Urothelium cell line (cell line): ENCODE measurements at regions not wholly inside any gene's neighbourhood (a gene's known extent, or its start where the extent isn't known, plus 50 kb on each side); places are given as distances from the start of the nearest gene placed in this dataset.

ENCODE experiments used
- DNase-seq: peaks from one replicate; pipeline ENCODE4 v3.0.0; 2011; ENCODE audit warnings: low spot score, mixed read lengths
- FAIRE-seq: peaks from 2 replicates; lab custom pipeline; 2011; peaks lifted over from hg19 to GRCh38; lab: Jason Lieb, UNC

DNA sequence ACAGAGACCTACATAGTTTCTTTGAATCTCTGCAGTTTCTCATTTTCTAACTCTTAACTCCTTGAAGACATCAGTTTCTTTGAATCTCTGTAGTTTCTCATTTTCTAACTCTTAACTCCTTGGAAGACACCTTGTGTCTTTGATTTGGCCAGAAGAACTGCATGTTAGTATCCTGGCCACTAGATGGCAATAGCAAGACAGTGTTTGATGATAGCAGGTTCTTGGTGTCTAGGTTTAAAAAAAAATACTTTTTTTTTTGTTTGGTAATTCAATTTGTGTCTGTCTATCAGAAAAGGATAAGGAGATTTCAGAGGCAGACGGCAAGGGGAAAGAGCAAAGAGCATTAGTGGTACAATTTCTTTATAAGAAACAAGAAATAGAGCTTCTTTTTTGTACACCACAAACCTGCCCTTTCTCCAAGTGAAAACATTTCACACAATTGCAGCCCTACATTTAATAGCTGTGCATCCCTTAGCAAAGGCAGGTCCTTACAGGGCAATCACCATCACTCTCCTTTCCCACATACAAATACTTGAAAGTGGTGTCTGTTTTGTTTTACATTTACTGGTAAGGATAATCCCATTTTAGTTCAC, 1324.9 kb upstream of the CDH8 start:
- DNase-seq (peak; percentile 43), FAIRE-seq (no peak)

DNA sequence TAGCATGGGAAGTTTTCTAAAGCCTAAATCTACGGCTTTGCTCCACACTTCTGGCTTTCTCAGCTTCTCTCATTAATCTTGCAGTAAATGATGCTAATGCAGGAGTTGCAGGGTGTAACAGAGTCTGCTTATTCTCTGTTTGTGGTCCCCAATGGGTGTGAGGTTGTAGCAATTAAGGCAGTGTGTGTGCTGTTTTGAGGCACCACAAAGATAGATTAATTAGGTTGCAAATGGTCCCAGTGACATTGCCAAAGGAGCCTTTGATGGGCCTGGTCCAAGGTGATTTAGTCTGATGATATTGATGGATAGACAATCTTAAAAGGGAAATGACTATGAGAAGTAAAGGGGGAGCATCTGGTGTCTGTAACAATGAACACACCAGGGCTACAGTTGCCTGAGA, 1313.7 kb upstream of the CDH8 start:
- DNase-seq (no peak), FAIRE-seq (no peak)

- no peak for DNase-seq
- FAIRE-seq: no peak
Observed at GRCh38 chr16:63346000-63346399, 1309.8 kb upstream of the CDH8 start.

- DNase-seq (no peak), FAIRE-seq (no peak)
Observed at GRCh38 chr16:63337264-63337663, 1301.0 kb upstream of the CDH8 start.

DNA sequence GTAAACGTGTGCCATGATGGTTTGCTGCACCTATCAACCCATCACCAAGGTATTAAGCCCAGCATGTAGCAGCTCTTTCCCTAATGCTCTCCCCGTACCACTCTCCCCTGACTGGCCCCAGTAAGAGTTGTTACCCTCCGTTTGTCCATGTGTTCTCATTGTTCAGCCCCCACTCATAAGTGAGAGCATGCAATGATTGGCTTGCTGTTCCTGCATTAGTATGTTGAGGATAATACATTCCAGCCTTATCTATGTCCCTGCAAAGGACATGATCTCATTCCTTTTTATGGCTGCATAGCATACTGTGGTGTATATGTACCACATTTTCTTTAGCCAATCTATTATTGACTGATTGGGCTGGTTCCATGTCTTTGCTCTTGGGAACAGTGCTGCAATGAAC, 1294.9 kb upstream of the CDH8 start:
- no peak for FAIRE-seq

DNA sequence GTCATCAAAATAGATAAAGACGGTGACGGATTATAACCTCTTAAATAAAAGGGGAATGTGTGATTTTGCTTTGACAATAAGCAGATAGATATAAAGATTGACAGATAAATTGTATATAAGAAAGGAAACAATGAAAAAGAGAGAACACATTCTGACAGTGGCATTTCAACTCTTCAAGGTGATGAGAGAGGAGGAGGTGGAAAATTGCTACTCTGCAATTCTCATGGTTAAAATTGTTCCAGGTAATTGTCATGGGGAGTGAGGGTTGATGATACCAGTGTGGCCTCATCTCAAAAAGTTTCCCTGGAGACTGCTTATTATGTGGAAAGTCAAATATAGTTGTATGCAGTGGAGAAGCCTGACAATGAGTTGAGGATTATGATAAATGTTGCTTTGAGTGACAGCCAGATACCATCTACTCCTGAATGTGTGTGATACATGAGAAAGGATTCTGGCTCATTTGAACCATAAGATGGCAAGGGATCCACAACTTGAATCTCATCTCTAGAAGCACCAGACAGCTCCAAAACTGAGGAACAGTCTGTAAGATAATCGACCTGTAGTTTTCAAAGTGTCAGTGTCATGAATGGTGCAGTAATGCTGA, 1290.6 kb upstream of the CDH8 start:
- DNase-seq: no peak
- FAIRE-seq: no peak

More for the DNA sequence above, 1294.9 kb upstream of the CDH8 start:
- no peak for DNase-seq

DNA sequence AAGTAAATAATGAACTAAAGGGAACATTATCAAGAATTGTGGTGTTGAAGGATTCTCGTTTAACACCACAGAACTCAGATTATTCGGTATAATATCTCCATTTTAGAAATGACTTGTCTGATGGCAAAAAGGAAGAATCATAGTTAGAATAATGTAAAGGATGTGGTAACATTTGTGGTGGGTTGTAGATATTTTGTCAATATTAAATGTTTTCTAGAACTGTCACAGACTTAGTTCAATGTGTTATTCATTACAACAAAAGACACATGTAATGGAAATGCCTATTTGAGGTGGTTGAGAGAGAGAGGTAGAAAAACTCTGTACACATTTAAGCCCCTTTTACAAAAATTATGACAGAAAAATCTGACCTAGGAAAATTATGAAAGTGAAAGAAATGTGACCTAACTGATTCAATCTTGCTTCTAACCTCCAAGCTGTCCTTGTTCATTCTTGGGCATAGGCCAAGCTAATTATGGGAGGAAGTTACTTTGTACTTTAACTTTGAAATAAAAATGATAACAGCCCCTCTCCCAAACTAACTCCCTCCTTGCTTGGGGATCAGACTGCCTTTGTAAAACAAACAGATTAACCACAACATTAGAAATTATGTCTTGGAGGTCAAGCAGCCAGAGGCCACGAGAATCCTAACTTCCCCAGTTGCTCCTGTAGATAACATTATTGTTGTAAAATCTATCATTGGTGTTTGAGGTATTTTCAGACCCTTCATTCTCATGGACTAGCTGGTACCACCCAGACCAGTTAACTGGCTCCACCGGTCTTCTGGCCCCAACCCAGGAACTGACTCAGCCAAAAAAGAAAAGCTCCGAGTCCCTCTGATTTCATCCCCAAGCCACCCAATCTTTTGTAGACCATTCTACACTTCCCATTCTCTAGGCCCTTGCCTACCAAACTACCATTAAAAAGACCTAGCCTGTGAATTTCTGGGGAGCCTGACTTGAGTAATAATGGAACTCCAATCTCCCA, 1287.8 kb upstream of the CDH8 start:
- no peak for FAIRE-seq
- no peak for DNase-seq

DNA sequence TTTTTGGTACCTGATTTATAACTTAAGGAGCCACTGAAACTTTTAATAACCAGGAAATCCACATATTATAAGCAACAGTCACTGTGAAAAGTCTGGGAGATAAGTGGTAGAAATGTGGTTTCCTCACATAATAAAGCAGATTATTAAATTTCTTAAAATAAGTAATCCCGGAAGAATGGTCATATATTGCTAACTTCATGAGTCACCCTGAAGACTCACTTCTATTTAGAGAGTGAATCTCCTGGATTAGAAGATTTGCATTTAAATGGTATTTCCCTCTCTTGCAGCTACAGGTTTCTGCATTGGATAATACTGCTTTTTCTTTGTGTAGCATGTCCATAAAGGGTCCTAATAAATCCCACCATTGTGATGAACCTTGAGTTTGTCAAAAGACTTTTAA, 1286.8 kb upstream of the CDH8 start:
- no peak for DNase-seq
- no peak for FAIRE-seq

DNA sequence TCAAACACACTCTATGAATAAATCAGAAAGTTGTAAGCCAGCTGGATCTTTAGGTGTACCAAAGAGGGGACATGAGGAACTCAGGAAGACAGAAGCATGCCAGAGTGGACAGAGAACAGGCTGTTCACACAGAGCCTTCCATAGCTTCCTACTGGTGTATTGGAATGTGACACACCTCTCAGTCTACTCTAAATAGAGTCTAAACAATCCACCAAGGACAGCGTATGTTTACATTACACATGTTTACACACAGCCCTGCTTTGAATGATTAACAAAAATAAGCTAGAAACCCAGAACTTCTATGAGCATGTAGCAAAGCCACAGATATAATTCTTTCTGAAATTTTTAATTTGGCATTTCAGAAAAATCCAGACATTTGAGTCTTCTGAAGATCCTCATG, 1279.0 kb upstream of the CDH8 start:
- FAIRE-seq: no peak

GRCh38 chr16:63312346-63312745, 1276.1 kb upstream of the CDH8 start:
- no peak for DNase-seq
- FAIRE-seq: no peak

More for the DNA sequence above, 1279.0 kb upstream of the CDH8 start:
- DNase-seq: no peak

GRCh38 chr16:63311313-63311712, 1275.1 kb upstream of the CDH8 start:
- DNase-seq: no peak
- FAIRE-seq: no peak

DNA sequence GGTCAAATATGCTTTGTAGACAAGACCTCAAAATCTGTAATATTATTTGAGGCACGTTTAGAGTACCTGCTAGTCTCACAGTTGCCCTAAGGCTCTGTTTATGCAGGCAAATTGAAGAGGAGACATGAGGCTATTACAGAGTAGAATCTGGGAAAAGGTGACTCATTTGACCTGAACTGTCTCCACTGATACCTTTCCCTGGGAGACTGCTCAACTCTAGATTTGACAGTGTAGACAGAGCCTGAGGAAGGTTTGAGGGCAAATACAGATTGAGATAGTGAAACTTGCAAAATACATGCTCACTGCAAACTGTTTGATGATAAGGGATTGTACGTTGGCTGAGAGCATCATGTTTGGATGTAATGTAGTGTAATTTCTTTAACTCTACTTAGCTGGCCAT, 1266.6 kb upstream of the CDH8 start:
- DNase-seq: no peak
- no peak for FAIRE-seq

GRCh38 chr16:63301349-63301748, 1265.1 kb upstream of the CDH8 start:
- DNase-seq (no peak), FAIRE-seq (no peak)

- no peak for DNase-seq
- FAIRE-seq: no peak
Observed at GRCh38 chr16:63298993-63299392, 1262.8 kb upstream of the CDH8 start.

DNA sequence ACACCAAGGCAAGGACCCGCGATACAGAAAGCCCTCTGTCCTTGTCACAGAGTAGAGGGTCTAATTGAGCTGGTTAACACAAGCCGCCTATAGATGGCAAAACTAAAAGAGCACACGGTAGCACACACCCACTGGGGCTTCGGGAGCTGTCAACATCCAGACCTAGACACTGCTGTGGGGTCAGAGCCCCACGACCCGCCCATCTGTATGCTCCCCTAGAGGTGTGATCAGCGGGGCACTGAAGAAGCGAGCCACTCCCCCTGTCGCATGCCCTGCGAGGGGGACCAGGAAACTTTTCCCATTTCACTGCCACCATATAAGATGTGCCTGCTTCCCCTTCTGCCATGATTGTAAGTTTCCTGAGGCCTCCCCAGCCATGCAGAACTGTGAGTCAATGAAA, 1255.8 kb upstream of the CDH8 start:
- FAIRE-seq: no peak
- DNase-seq: no peak

- FAIRE-seq (no peak), DNase-seq (peak; percentile 56)
Observed at GRCh38 chr16:63289834-63290460, 1253.7 kb upstream of the CDH8 start.

- FAIRE-seq: no peak
- no peak for DNase-seq
Observed at GRCh38 chr16:63287401-63287800, 1251.2 kb upstream of the CDH8 start.

DNA sequence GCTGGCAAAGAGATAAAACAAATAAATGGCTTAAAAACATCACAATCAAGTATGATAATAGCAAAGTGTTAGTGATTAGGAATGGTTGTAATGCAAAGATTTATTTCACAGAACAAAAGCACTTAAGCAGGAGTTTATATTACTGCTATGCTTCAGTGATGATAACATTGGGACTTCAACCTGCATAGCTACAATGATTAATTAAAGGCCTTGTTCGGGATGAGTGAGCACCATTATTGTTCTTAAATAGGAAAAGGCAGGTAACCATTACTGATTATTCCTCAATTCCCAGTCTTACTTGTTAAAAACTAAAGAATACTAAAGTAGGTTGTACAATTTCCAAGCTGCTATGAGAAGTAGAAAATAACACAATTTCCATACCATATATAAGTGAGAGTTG, 1247.5 kb upstream of the CDH8 start:
- DNase-seq: no peak
- FAIRE-seq: no peak

DNA sequence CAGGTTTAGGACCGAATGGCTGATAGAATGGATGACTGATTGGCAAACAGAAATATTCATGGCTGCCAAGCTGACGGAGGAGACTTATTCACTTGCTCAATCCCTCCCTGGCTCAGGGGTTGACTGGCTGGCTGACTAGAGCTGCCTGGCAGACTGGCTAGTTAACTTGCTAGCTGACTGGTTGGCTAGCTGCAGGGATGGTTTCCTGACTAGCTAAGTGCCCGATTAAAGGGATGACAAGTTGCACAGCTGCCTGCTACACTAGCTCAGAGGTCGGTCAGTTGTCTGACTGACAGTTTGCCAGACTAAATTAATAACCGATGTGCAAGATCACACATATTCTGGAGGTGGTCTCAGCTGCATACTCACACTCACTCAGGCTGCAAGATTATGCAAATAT, 1208.4 kb upstream of the CDH8 start:
- FAIRE-seq (no peak), DNase-seq (no peak)

- no peak for FAIRE-seq
- no peak for DNase-seq
Observed at GRCh38 chr16:63241497-63242028, 1205.3 kb upstream of the CDH8 start.

GRCh38 chr16:63239065-63239570, 1202.9 kb upstream of the CDH8 start:
- no peak for FAIRE-seq
- DNase-seq: no peak
